Neuronal stem cell (in vitro differentiated cells): ENCODE measurements at regions not wholly inside any gene's neighbourhood (a gene's known extent, or its start where the extent isn't known, plus 50 kb on each side); places are given as distances from the start of the nearest gene placed in this dataset.

Experiments
- DNase-seq: peaks from one replicate; pipeline ENCODE4 v3.0.0-alpha.2; 2013; ENCODE audit warnings: low spot score
- H2AFZ ChIP-seq: one replicate; pipeline ENCODE4 v1.6.1; 2013; ENCODE audit warnings: mild to moderate bottlenecking, low read length, inconsistent platforms
- H2AK5ac ChIP-seq: 2 replicates; pipeline ENCODE4 v1.6.1; 2013; ENCODE audit warnings: low read depth, mild to moderate bottlenecking, inconsistent platforms, low read length, moderate library complexity, mixed read lengths
- H2BK120ac ChIP-seq: 2 replicates; pipeline ENCODE4 v1.6.1; 2013; ENCODE audit warnings: low read depth, mild to moderate bottlenecking, inconsistent platforms, low read length, moderate library complexity, mixed read lengths
- H2BK12ac ChIP-seq: one replicate; pipeline ENCODE4 v1.6.1; 2013; ENCODE audit warnings: low read length, inconsistent platforms
- H2BK15ac ChIP-seq: 2 replicates; pipeline ENCODE4 v1.6.1; 2013; ENCODE audit warnings: mild to moderate bottlenecking, low read length, inconsistent platforms, mixed read lengths
- H2BK5ac ChIP-seq: one replicate; pipeline ENCODE4 v1.6.1; 2013; ENCODE audit warnings: inconsistent platforms, mild to moderate bottlenecking, low read length, moderate library complexity
- H3K14ac ChIP-seq: one replicate; pipeline ENCODE4 v1.6.1; 2013; ENCODE audit warnings: low read length, inconsistent platforms
- H3K18ac ChIP-seq: 2 replicates; pipeline ENCODE4 v1.6.1; 2013; ENCODE audit warnings: low read length, inconsistent platforms
- H3K23ac ChIP-seq: 2 replicates; pipeline ENCODE4 v1.6.1; 2013; ENCODE audit warnings: low read depth, mild to moderate bottlenecking, mixed read lengths, low read length, inconsistent platforms; ENCODE audit not compliant: poor library complexity
- H3K27ac ChIP-seq: replicated peaks from 3 replicates; pipeline ENCODE4 v1.5.1; 2013; ENCODE audit warnings: low read length, inconsistent platforms
- H3K27me3 ChIP-seq, 3 experiments: 2 replicates each; pipeline ENCODE4 v1.6.1; 2013; ENCODE audit warnings: low read length in 3 of 3, mild to moderate bottlenecking in 2 of 3, inconsistent platforms in 1 of 3, low read depth in 1 of 3, mixed read lengths in 1 of 3, moderate library complexity in 1 of 3; ENCODE audit not compliant: control insufficient read depth in 3 of 3, insufficient read depth in 3 of 3
- H3K36me3 ChIP-seq, 2 donors: replicated peaks in 1 of 2; 2 replicates each; pipeline ENCODE4 v1.6.1; 2013; ENCODE audit warnings: low read length in 2 of 2; ENCODE audit not compliant: control insufficient read depth in 2 of 2, insufficient read depth in 2 of 2
- H3K4ac ChIP-seq: 2 replicates; pipeline ENCODE4 v1.6.1; 2013; ENCODE audit warnings: inconsistent platforms, mild to moderate bottlenecking, low read length, moderate library complexity
- H3K4me1 ChIP-seq, 2 donors: 1 replicate in 1 of 2; 2 replicates in 1 of 2; pipeline ENCODE4 v1.6.1; 2013; ENCODE audit warnings: low read length in 2 of 2, low read depth in 1 of 2; ENCODE audit not compliant: control insufficient read depth in 2 of 2, insufficient read depth in 1 of 2
- H3K4me2 ChIP-seq: one replicate; pipeline ENCODE4 v1.6.1; 2013; ENCODE audit warnings: mild to moderate bottlenecking, low read length, inconsistent platforms; ENCODE audit not compliant: insufficient read depth, poor library complexity, severe bottlenecking
- H3K4me3 ChIP-seq, 2 donors: 2 replicates each; pipeline ENCODE4 v1.5.1; 2013; ENCODE audit warnings: low read length in 2 of 2, mild to moderate bottlenecking in 2 of 2, inconsistent platforms in 1 of 2, moderate library complexity in 1 of 2
- H3K79me1 ChIP-seq: one replicate; pipeline ENCODE4 v1.6.1; 2013; ENCODE audit warnings: low read depth, mild to moderate bottlenecking, inconsistent platforms, low read length, moderate library complexity
- H3K9ac ChIP-seq: one replicate; pipeline ENCODE4 v1.6.1; 2013; ENCODE audit warnings: mild to moderate bottlenecking, low read depth, low read length, inconsistent platforms; ENCODE audit not compliant: poor library complexity
- H3K9me3 ChIP-seq, 2 donors: replicated peaks in 1 of 2; 2 replicates each; pipeline versions ENCODE3 to v1.6.1; 2013; ENCODE audit warnings: low read length in 2 of 2, mild to moderate bottlenecking in 2 of 2, inconsistent platforms in 1 of 2, low read depth in 1 of 2, mixed read lengths in 1 of 2, moderate library complexity in 1 of 2; ENCODE audit not compliant: control insufficient read depth in 2 of 2, insufficient read depth in 1 of 2
- H4K8ac ChIP-seq: one replicate; pipeline ENCODE4 v1.6.1; 2013; ENCODE audit warnings: low read depth, mild to moderate bottlenecking, inconsistent platforms, low read length, moderate library complexity
- H4K91ac ChIP-seq: one replicate; pipeline ENCODE4 v1.6.1; 2013; ENCODE audit warnings: low read length, low read depth, mild to moderate bottlenecking, inconsistent platforms; ENCODE audit not compliant: poor library complexity
- WGBS, 2 donors: extraction: QIAGEN DNeasy Blood & Tissue Kit; methylation state at CpG; one replicate each; pipeline ENCODE4 v1.1.7; 2013; ENCODE audit warnings: missing lambda C conversion rate in 2 of 2, mixed read lengths in 1 of 2; ENCODE audit not compliant: insufficient read length in 2 of 2, insufficient replicate concordance in 1 of 2; ENCODE audit errors: extremely low coverage in 2 of 2; 5-methylcytosine and 5-hydroxymethylcytosine counted together

GRCh38 chr12:28887461-28887990 is 261.6 kb upstream of the FAR2 start:
- Histone ChIP-seq H3K4ac (no peak overlapping the region), H3K14ac (no peak overlapping the region), H3K36me3 (no peaks in the 10 kb centered on the region), H3K4me2 (no peak overlapping the region), H2AFZ (no peak overlapping the region), H4K91ac (no peak overlapping the region), H3K9ac (no peak overlapping the region), H2AK5ac (no peak overlapping the region), H4K8ac (no peak overlapping the region), H3K79me1 (no peaks in the 10 kb centered on the region), H2BK120ac (no peak overlapping the region), H3K27ac (no peak overlapping the region), H3K4me1 (no peaks in the 10 kb centered on the region), H2BK12ac (no peak overlapping the region), H3K9me3 (no peaks in the 10 kb centered on the region), H3K27me3 (no peaks in the 10 kb centered on the region), H3K4me3 (no peak overlapping the region), H2BK5ac (no peak overlapping the region), H3K23ac (no peak overlapping the region), H3K18ac (no peak overlapping the region), H2BK15ac (no peak overlapping the region)
- DNase-seq: no peak

- Histone ChIP-seq H3K4me2 (no peak overlapping the region), H3K27ac (no peak overlapping the region), H2BK12ac (no peak overlapping the region), H3K14ac (no peak overlapping the region), H2BK15ac (no peak overlapping the region), H3K36me3 (no peaks in the 10 kb centered on the region), H3K79me1 (no peaks in the 10 kb centered on the region), H2AFZ (no peak overlapping the region), H2BK120ac (no peak overlapping the region), H3K9ac (no peak overlapping the region), H4K8ac (no peak overlapping the region), H3K23ac (no peak overlapping the region), H2BK5ac (no peak overlapping the region), H3K4me1 (no peaks in the 10 kb centered on the region), H3K4me3 (no peak overlapping the region), H2AK5ac (no peak overlapping the region), H3K18ac (no peak overlapping the region), H3K4ac (no peak overlapping the region), H3K9me3 (no peaks in the 10 kb centered on the region), H4K91ac (no peak overlapping the region), H3K27me3 (no peaks in the 10 kb centered on the region)
- DNase-seq: no peak
- WGBS, 2 donors: no CpG with 5 or more reads among the region's 4 CpGs
Observed at GRCh38 chr12:28890664-28891063, 258.4 kb upstream of the FAR2 start.

GRCh38 chr12:28891126-28891525 is 258.0 kb upstream of the FAR2 start:
- no peak overlapping the region for H4K91ac ChIP-seq
- H3K9ac ChIP-seq: no peak overlapping the region
- no peak overlapping the region for H2BK5ac ChIP-seq
- no peaks in the 10 kb centered on the region for H3K4me1 ChIP-seq
- no peak overlapping the region for H3K4me2 ChIP-seq
- no peak overlapping the region for H2BK120ac ChIP-seq
- H3K36me3 ChIP-seq: no peaks in the 10 kb centered on the region
- H3K18ac ChIP-seq: no peak overlapping the region
- no peaks in the 10 kb centered on the region for H3K79me1 ChIP-seq
- no peak overlapping the region for H3K27ac ChIP-seq
- H4K8ac ChIP-seq: no peak overlapping the region
- H2AK5ac ChIP-seq: no peak overlapping the region
- H3K27me3 ChIP-seq: no peaks in the 10 kb centered on the region
- no peak overlapping the region for H3K4me3 ChIP-seq
- DNase-seq: no peak
- H3K9me3 ChIP-seq: no peaks in the 10 kb centered on the region
- no peak overlapping the region for H2BK15ac ChIP-seq
- H3K4ac ChIP-seq: no peak overlapping the region
- H3K23ac ChIP-seq: no peak overlapping the region
- no peak overlapping the region for H2BK12ac ChIP-seq
- no peak overlapping the region for H2AFZ ChIP-seq
- no peak overlapping the region for H3K14ac ChIP-seq

DNA sequence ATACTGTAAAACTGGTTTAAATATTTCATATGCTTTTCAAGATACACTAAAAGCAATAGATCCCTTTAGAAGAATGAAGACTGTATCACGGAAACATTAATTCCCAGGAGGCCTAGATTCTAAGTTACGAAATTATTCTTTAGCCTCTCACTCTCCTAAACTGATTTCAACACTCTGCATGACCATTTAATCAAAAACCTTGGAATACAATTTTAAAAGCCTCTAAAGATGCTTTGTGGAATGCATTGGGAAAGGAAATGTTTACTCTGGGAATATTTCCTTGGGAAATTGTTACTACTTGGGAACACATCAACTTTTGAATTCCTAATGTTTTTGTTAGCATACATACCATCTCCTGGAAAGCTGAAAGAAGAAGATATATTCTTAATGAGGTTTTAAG is 255.7 kb upstream of the FAR2 start:
- Histone ChIP-seq H2BK12ac (no peak overlapping the region), H2BK120ac (no peak overlapping the region), H3K79me1 (no peaks in the 10 kb centered on the region), H3K4me1 (no peaks in the 10 kb centered on the region), H3K4me3 (no peak overlapping the region), H3K9ac (no peak overlapping the region), H2BK15ac (no peak overlapping the region), H3K27ac (no peak overlapping the region), H4K8ac (no peak overlapping the region), H2BK5ac (no peak overlapping the region), H3K18ac (no peak overlapping the region), H3K4me2 (no peak overlapping the region), H3K14ac (no peak overlapping the region), H2AK5ac (no peak overlapping the region), H3K27me3 (no peaks in the 10 kb centered on the region), H3K4ac (no peak overlapping the region), H3K9me3 (no peaks in the 10 kb centered on the region), H2AFZ (no peak overlapping the region), H3K23ac (no peak overlapping the region), H3K36me3 (no peaks in the 10 kb centered on the region), H4K91ac (no peak overlapping the region)
- DNase-seq: no peak
- no CpG with 5 or more reads among the region's 2 CpGs for WGBS, 2 donors
